ENCODE measurements at regions not wholly inside any gene's neighbourhood (a gene's known extent, or its start where the extent isn't known, plus 50 kb on each side); places are given as distances from the start of the nearest gene placed in this dataset.

DNA sequence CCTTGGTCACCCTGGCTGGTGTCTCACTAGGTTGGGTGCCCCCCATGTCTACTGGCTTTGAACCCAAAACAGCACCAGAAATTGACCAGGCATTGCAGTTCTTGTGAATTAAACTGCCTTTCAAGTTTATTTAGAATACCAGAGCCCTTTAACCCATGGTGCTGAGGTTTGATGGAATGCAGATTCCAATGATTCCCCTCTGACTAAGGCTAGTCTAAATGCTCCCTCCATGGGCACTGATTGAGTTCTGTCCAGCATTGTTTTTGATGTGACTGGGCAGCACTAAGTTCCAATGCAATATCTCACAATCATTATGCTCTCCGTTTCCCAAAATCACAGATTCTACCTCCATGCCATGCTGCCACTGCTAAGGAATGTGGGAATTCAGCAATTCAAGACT is 1047.4 kb upstream of the LRRN3 start:
- no peak for ATAC-seq
- Mint-ChIP-seq H3K36me3 (peaks cover 5% of the 10 kb centered on the region), H3K4me1 (ENCODE audit: low read depth in 2 of 2) (no peaks in the 10 kb centered on the region), H3K27ac (no peak overlapping the region), H3K4me3 (no peak overlapping the region), H3K27me3 (no peaks in the 10 kb centered on the region), H3K9me3 (peaks cover 25% of the 10 kb centered on the region)
- no peak for DNase-seq (ENCODE audit: low spot score)

GRCh38 chr7:110050785-110051184 is 1040.1 kb upstream of the LRRN3 start:
- DNase-seq (ENCODE audit: low spot score) (no peak), ATAC-seq (no peak)
- H3K4me3 Mint-ChIP-seq, result no peak overlapping the region
- peaks cover 5% of the 10 kb centered on the region for H3K36me3 Mint-ChIP-seq
- no peak overlapping the region for H3K27ac Mint-ChIP-seq
- no peaks in the 10 kb centered on the region for H3K27me3 Mint-ChIP-seq
- no peaks in the 10 kb centered on the region for H3K4me1 Mint-ChIP-seq (ENCODE audit: low read depth in 2 of 2)
- peaks cover 8% of the 10 kb centered on the region for H3K9me3 Mint-ChIP-seq

DNA sequence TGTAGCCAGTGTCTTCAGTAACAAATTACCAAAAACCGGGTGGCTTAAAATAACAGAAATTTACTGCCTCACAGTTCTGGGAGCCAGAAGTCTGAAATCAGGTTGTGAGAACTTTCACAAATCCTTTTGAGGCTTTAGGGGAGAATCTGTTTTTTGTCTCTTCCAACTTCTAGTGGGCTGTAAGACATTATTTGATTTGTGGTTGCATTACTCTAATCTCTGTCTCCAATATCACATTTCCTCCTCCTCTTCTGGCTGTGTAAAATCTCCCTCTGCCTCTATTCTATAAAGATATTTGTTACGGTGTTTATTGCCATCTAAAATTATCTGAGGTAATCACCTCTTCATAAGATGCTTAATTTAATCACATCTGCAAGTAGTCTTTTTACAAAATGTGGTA is 1039.6 kb upstream of the LRRN3 start:
- Mint-ChIP-seq H3K27ac (no peak overlapping the region), H3K9me3 (peaks cover 8% of the 10 kb centered on the region), H3K4me1 (ENCODE audit: low read depth in 2 of 2) (no peaks in the 10 kb centered on the region), H3K27me3 (no peaks in the 10 kb centered on the region), H3K4me3 (no peak overlapping the region), H3K36me3 (peaks cover 5% of the 10 kb centered on the region)
- DNase-seq (ENCODE audit: low spot score) (no peak), ATAC-seq (no peak)

DNA sequence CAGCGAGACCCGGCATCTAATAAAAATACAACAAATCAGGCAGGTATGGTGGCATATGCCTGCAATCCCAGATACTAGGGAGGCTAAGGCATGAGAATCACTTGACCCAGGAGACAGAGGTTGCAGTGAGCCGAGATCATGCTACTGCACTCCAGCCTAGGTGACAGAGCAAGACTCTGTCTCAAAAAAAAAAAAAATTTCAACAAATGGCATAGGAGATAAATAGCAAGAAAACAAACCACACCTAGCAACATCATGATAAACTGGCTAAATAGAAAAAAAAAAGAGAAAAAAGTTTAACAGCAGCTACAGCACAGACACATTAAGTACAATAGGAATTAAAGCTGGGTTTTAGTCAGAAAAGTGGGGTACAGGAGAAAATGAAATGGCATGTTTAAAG is 1034.6 kb upstream of the LRRN3 start:
- no peak overlapping the region for H3K4me3 Mint-ChIP-seq
- no peaks in the 10 kb centered on the region for H3K27me3 Mint-ChIP-seq
- no peaks in the 10 kb centered on the region for H3K9me3 Mint-ChIP-seq
- ATAC-seq (no peak), DNase-seq (ENCODE audit: low spot score) (no peak)
- H3K36me3 Mint-ChIP-seq, result no peaks in the 10 kb centered on the region
- no peak overlapping the region for H3K27ac Mint-ChIP-seq
- H3K4me1 Mint-ChIP-seq (ENCODE audit: low read depth in 2 of 2), result no peaks in the 10 kb centered on the region

DNA sequence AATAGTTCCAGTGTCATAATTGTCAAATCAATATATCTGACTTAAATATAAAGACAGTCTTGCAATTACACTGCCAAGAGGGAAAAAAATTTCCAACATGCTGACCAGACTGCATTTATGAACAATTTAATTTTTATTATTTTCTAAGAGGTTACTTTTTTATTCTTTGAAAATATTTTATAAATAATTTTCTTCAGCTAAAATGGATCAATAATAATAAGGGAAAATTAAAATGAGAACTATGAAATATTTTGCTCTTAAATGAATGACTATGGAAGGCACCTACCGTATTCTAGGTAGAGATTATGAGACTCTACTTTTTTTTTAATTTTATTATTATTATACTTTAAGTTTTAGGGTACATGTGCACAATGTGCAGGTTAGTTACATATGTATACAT is 1032.5 kb upstream of the LRRN3 start:
- H3K36me3 Mint-ChIP-seq, result no peaks in the 10 kb centered on the region
- no peaks in the 10 kb centered on the region for H3K9me3 Mint-ChIP-seq
- DNase-seq (ENCODE audit: low spot score) (no peak), ATAC-seq (no peak)
- H3K27me3 Mint-ChIP-seq, result no peaks in the 10 kb centered on the region
- H3K4me1 Mint-ChIP-seq (ENCODE audit: low read depth in 2 of 2), result no peaks in the 10 kb centered on the region
- no peak overlapping the region for H3K27ac Mint-ChIP-seq
- no peak overlapping the region for H3K4me3 Mint-ChIP-seq

- Mint-ChIP-seq H3K4me1 (ENCODE audit: low read depth in 2 of 2) (no peaks in the 10 kb centered on the region), H3K36me3 (no peaks in the 10 kb centered on the region), H3K4me3 (no peak overlapping the region), H3K27me3 (no peaks in the 10 kb centered on the region), H3K9me3 (peaks cover 4% of the 10 kb centered on the region), H3K27ac (no peak overlapping the region)
- no peak for DNase-seq (ENCODE audit: low spot score)
- ATAC-seq, result no peak
These were observed 1029.5 kb upstream of the LRRN3 start for GRCh38 chr7:110061387-110061786.

- Mint-ChIP-seq H3K4me1 (ENCODE audit: low read depth in 2 of 2) (no peaks in the 10 kb centered on the region), H3K36me3 (no peaks in the 10 kb centered on the region), H3K9me3 (peaks cover 13% of the 10 kb centered on the region), H3K27ac (no peak overlapping the region), H3K4me3 (no peak overlapping the region), H3K27me3 (no peaks in the 10 kb centered on the region)
- DNase-seq (ENCODE audit: low spot score), result no peak
- ATAC-seq, result no peak
These were observed 1025.8 kb upstream of the LRRN3 start for GRCh38 chr7:110065121-110065520.

DNA sequence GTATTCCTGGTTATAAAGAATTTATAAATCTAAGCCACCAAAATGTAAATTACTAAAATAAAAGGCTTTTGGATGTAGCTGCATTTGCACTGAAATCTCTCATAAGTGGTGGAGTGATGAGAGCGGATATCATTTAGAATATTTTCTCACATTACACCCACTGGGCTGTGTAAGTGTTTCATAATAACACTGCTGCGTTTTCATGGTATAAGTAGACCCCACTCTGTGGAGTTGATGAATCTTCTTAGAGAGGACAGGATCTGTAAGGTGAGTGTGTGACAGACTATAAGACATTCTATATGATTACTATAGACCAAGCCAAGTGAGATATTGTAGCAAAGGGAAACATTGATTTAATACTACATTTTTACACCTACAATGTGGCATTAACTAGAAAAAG is 1024.1 kb upstream of the LRRN3 start:
- ATAC-seq (no peak), DNase-seq (ENCODE audit: low spot score) (no peak)
- peaks cover 18% of the 10 kb centered on the region for H3K9me3 Mint-ChIP-seq
- no peak overlapping the region for H3K4me3 Mint-ChIP-seq
- no peak overlapping the region for H3K27ac Mint-ChIP-seq
- H3K27me3 Mint-ChIP-seq, result no peaks in the 10 kb centered on the region
- no peaks in the 10 kb centered on the region for H3K4me1 Mint-ChIP-seq (ENCODE audit: low read depth in 2 of 2)
- no peaks in the 10 kb centered on the region for H3K36me3 Mint-ChIP-seq

- Mint-ChIP-seq H3K4me1 (ENCODE audit: low read depth in 2 of 2) (no peaks in the 10 kb centered on the region), H3K9me3 (peaks cover 15% of the 10 kb centered on the region), H3K27ac (no peak overlapping the region), H3K27me3 (no peaks in the 10 kb centered on the region), H3K36me3 (no peaks in the 10 kb centered on the region), H3K4me3 (no peak overlapping the region)
- no peak for DNase-seq (ENCODE audit: low spot score)
- ATAC-seq, result no peak
These were observed 1019.7 kb upstream of the LRRN3 start for GRCh38 chr7:110071192-110071591.

DNA sequence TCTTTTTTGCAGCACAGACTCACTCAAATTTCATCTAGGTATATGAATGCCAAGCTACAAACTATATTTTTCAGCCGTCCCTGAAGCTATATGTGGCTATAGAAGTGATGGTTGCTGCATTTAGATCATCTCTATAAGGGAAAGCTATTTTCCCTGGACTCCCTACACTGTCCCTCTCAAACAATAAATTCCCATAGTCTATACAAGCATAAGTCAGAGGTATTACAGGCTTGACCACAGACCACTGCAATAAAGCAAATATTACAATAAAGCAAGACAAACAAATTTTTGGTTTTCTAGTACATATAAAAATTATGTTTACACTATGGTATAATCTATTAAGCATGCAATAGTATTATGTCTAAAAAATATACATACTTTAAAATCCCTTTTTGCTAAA is 1015.5 kb upstream of the LRRN3 start:
- ATAC-seq, result no peak
- no peaks in the 10 kb centered on the region for H3K4me1 Mint-ChIP-seq (ENCODE audit: low read depth in 2 of 2)

DNA sequence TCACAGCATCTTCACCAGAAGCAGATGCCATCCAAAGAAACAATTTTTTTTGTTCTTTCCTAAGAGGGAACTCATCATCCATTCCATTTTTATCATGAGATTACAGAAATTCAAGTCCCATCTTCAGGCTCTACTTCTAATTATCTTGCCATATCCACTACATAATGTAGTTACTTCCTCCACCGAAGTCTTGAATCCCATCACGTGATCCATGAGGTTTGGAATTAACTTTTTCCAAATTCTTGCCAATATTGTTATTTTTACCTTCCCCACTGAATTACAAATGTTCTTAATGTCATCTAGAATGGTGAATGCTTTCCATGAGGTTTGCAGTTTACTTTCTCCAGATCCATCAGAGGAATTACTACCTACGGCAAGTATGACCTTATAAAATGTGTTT is 1014.7 kb upstream of the LRRN3 start:
- ATAC-seq, result no peak
- Mint-ChIP-seq H3K36me3 (no peaks in the 10 kb centered on the region), H3K4me1 (ENCODE audit: low read depth in 2 of 2) (no peaks in the 10 kb centered on the region), H3K4me3 (no peak overlapping the region), H3K9me3 (peaks cover 17% of the 10 kb centered on the region), H3K27ac (no peak overlapping the region), H3K27me3 (no peaks in the 10 kb centered on the region)
- DNase-seq (ENCODE audit: low spot score), result no peak

More for the DNA sequence above, 1015.5 kb upstream of the LRRN3 start:
- no peaks in the 10 kb centered on the region for H3K27me3 Mint-ChIP-seq
- no peaks in the 10 kb centered on the region for H3K36me3 Mint-ChIP-seq
- no peak overlapping the region for H3K27ac Mint-ChIP-seq
- H3K9me3 Mint-ChIP-seq, result peaks cover 17% of the 10 kb centered on the region
- no peak overlapping the region for H3K4me3 Mint-ChIP-seq
- DNase-seq (ENCODE audit: low spot score), result no peak

- Mint-ChIP-seq H3K36me3 (no peaks in the 10 kb centered on the region), H3K27ac (no peak overlapping the region), H3K4me3 (no peak overlapping the region), H3K27me3 (no peaks in the 10 kb centered on the region), H3K9me3 (peaks cover 6% of the 10 kb centered on the region), H3K4me1 (ENCODE audit: low read depth in 2 of 2) (no peaks in the 10 kb centered on the region)
- DNase-seq (ENCODE audit: low spot score) (no peak), ATAC-seq (no peak)
These were observed 1006.6 kb upstream of the LRRN3 start for GRCh38 chr7:110084181-110084807.

- H3K9me3 Mint-ChIP-seq, result peaks cover 12% of the 10 kb centered on the region
- no peak overlapping the region for H3K27ac Mint-ChIP-seq
- H3K4me3 Mint-ChIP-seq, result no peak overlapping the region
- DNase-seq (ENCODE audit: low spot score) (no peak), ATAC-seq (no peak)
- H3K4me1 Mint-ChIP-seq (ENCODE audit: low read depth in 2 of 2), result no peaks in the 10 kb centered on the region
- no peaks in the 10 kb centered on the region for H3K27me3 Mint-ChIP-seq
- H3K36me3 Mint-ChIP-seq, result no peaks in the 10 kb centered on the region
These were observed 1000.7 kb upstream of the LRRN3 start for GRCh38 chr7:110090110-110090820.

DNA sequence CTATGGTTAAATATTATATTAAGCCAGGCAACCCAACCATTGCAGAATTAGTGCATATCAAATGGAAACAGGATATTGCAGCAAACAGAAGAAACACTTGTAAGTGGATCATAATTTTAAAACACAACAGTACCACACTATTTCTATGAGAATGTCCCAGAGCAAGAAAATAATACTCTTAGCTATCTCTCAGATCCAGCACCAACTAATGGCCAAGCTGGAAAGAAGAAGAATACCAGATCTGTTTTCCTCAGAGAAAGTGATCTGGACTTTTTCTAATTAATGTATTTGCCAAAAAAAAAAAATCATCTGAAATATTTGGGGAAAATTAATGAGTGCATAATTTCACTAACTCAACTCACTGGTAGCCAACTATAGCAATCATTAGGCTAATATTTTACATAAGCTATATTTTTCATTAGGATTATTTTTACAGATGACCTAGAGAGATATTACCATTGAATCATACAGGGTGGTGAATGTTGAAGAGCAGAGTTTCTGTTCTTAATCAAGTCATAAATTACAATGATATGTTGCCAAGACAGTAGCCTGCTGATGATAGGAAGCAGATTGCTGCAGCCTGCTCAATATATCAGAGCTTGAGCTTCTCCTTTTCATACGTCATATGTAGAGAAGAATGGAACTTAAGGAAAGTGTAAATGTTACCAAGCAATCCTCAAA is 995.4 kb upstream of the LRRN3 start:
- DNase-seq (ENCODE audit: low spot score), result no peak
- no peak for ATAC-seq
- Mint-ChIP-seq H3K9me3 (peaks cover 17% of the 10 kb centered on the region), H3K27ac (no peak overlapping the region), H3K4me1 (ENCODE audit: low read depth in 2 of 2) (no peaks in the 10 kb centered on the region), H3K27me3 (no peaks in the 10 kb centered on the region), H3K4me3 (no peak overlapping the region), H3K36me3 (peaks cover 4% of the 10 kb centered on the region)
